GM21576 (cell line): ENCODE measurements at regions not wholly inside any gene's neighbourhood (a gene's known extent, or its start where the extent isn't known, plus 50 kb on each side); places are given as distances from the start of the nearest gene placed in this dataset.

Experiments
- ATAC-seq: cut with Tn5 transposase; IDR thresholded peaks from one replicate; pipeline ENCODE4 v1.9.1; 2021; ENCODE audit warnings: mild to moderate bottlenecking, moderate library complexity; ENCODE audit not compliant: unreplicated experiment

DNA sequence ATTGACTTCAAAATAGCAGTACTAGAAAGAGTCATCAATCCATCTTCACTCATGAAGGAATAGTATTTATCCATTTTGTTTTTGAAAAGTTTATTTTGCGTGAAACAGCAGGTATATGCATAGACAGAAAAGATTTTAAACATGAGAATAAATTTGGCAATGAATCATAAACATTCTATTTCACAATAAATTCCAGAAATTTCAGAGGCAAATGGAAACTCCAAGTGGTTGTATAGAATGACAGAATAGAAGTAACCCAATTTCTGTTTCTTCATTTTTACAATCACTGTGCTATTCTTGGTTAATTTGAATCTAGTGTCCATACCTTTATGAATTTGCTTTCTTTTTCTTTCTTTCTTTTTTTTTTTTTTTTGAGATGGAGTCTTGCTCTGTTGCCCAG is 173.0 kb upstream of the ECI2 start:
- ATAC-seq, result no peak

GRCh38 chr6:4304927-4305455 is 169.6 kb upstream of the ECI2 start:
- ATAC-seq, result no peak

GRCh38 chr6:4303638-4304037 is 168.3 kb upstream of the ECI2 start:
- no peak for ATAC-seq

DNA sequence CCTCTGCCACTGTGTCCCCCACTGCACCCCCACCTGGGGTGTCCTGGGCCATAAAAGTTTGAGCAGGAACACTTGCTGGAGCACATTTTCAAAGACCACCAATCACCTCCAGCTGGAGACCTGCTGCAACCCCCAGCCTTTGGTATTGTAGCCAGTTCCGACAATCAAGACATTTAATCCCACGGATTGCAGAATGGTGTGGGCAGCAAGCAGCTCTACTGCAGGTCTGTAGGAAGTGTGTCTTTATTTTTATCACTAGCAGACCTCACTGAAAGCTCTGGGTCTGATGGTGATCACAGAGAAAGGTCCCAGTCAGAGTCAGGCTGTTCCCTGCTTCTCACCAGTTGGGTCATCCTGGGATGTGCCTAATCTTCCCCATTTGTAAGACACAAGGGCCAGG is 167.1 kb upstream of the ECI2 start:
- no peak for ATAC-seq

GRCh38 chr6:4301871-4302270 is 166.5 kb upstream of the ECI2 start:
- ATAC-seq, result no peak

DNA sequence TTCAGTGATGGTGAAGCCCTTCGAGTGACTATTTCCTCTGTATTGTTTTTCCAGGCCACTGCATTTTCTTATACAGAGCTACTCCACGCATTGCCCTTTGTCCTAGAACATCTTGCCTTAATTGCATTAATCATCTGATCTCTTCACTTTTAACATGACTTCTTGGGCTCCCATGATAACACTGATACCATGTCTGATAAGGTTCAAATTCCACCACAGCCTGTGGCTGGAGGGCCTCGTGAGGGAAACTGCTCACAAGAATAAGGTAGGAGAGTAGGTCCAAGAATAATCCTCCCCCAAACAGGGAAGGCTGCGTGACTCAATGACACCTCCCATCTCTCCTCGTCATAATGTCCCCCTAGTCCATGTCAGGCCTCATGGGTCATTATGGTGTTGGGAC is 165.5 kb upstream of the ECI2 start:
- ATAC-seq, result no peak

DNA sequence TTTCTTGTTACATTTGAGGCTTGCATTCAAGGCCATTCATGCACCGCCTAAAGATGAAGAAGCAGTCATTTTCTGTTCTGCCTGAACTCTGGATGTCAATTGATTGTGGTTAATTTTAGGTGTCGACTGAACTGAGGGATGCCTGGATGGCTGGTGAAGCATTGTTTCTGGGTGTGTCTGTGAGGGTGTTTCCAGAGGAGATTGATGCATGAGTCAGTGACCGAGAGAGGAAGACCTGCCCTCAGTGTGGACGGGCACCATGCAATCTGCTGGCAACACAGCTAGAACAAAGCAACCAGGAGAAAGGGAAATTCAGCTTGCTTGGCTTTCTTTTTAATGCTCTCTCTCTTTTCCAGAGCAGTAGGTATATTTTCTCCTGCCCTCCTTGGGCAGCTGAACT is 164.1 kb upstream of the ECI2 start:
- ATAC-seq, result no peak

DNA sequence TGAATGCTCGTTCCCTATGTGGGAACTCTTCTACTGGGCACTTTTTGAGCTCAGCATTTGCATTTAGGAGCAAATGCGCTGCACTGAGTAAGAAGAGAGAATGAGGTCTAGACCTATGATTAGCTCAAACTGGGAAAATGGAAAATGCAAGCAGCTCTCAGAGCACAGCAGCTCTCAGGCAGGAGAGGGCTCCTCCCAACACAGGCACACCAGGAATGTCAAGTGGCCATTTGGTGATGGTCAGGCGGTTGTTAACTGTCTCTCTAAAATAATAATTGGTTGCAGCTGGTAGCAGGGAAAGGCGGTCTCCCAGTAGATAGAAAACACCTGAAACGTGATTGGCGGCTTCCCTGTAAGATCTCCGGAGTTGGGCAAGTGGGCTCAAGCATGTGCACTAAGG is 162.0 kb upstream of the ECI2 start:
- ATAC-seq, result no peak

DNA sequence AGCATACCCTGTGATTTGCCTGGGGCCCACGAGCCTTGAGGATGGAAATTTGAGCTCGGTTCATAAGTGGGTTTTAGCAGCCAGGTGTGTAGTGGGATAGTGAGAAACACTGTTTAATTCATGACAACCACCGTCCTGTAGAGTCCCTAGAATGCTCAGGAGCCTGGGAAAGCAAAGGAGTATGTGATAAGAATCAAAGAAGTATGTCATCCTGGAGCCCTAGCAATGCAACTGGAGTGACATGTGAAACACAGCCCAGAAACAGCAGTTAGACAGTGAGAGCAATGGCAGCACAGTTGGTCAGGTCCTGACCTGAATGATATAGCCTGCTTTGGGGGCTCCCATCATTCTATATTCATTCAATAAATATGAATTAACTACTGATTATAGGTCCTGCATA is 161.2 kb upstream of the ECI2 start:
- no peak for ATAC-seq

DNA sequence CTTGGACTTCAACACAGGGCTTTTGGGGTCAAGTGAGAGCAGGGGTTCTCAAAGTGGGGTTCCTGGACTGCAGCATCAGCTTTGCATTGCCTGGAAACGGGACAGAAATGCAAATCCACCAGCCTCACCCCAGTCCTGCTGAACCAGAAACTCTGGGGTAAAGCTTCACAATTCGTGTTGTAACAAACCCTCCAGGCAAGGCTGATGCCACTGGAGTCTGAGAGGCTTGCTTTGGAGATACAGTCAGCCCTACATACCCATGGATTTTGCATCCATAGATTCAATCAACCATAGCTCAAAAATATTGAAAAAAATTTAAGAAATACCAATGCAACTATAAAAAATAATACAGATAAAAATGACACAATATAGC is 160.4 kb upstream of the ECI2 start:
- no peak for ATAC-seq

- no peak for ATAC-seq
These were observed 159.8 kb upstream of the ECI2 start for GRCh38 chr6:4295058-4295782.

DNA sequence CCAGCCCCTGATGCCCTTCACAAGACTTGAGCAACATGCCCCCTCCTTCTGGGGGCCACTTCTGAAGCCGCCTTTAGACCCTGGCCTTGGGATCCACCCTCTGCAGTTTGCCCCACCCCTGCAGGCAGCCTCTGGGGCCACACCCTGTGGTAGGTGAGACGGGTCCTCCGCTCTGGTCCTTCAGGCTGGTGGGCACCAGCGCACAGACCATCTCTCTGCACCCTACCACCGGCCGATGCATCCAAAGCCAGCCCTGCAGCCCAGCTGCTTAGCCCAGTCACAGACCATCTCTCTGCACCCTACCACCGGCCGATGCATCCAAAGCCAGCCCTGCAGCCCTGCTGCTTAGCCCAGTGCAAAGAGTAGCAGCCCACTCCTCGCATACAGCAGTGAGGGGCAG is 159.3 kb upstream of the ECI2 start:
- ATAC-seq, result no peak

DNA sequence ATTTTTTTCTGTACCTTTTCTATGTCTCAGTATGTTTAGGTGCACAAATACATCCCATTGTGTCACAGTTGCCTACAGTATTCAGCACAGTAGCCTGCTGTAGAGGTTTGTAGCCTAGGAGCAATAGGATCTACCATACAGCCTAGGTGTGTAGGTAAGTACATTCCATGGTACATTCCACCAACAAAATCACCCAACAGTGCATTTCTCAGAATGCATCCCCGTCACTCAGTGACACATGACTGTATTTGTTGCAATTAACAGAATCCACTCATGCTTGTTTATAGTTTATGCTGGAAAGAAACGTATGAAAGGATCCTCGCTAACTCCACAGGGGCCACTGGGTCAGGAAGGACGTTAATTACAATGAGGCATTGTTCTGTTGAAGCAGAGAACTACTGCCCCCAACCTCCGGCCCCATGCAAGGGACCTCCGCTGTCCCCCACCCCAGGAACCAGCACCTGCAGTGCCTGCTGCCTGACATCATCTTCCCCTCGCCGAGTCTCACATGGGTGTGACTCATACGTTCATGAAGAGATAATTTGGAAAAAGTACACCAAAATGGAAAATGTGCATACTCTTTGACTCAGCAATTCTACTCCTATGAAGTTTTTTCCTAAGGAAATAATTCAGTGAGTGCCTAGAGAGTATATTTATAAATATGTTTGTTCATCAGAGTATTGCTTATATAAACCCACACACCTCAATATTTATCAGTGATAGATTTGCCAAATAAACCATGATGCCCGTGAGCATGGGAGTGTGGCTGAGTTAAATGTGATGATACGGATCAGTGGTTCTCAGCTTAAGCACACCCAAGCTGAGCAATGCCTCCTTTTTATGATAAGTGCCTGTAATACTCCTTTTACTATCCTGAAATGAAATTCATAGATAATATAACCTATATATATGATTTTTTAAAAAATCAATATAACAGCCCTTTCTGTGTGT is 156.4 kb upstream of the ECI2 start:
- no peak for ATAC-seq

- no peak for ATAC-seq
These were observed 154.5 kb upstream of the ECI2 start for GRCh38 chr6:4289770-4290320.

GRCh38 chr6:4287811-4288244 is 152.5 kb upstream of the ECI2 start:
- ATAC-seq, result no peak

GRCh38 chr6:4287372-4287771 is 152.0 kb upstream of the ECI2 start:
- ATAC-seq, result no peak

- ATAC-seq, result no peak
These were observed 147.6 kb upstream of the ECI2 start for GRCh38 chr6:4282926-4283325.

- peak; percentile 94 for ATAC-seq
These were observed 146.2 kb upstream of the ECI2 start for GRCh38 chr6:4281341-4282293.

DNA sequence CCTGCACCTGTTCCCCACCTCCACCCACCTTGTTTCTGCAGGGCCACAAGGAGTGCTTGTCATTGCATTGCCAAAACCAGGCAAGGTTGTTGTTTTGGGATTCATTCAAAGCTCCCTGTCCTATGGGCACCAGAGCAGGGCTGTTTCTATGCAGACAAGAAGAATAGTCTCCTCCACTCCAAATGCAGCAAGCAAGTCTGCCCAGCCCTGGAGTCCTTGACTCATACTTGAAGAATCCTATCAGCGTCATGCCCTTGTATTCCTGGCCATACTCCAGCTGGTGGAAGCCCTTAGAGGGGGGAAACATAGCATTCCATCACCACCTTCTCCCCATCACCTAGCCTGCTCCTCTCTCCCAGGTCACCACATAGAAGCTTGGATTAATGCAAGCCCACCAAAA is 145.3 kb upstream of the ECI2 start:
- no peak for ATAC-seq

GRCh38 chr6:4280031-4280430 is 144.7 kb upstream of the ECI2 start:
- ATAC-seq, result no peak
